IgD-negative memory B cell (primary cell): ENCODE measurements at regions not wholly inside any gene's neighbourhood (a gene's known extent, or its start where the extent isn't known, plus 50 kb on each side); places are given as distances from the start of the nearest gene placed in this dataset.
A peak's percentile ranks its signal among the peaks of the same experiment; 100 is the strongest.

Experiments used
- H3K27ac Mint-ChIP-seq, 3 donors: one replicate each; pipeline ENCODE4 v1.8.0; 2020 to 2022; ENCODE audit warnings: mild to moderate bottlenecking in 3 of 3, mixed read lengths in 3 of 3, moderate library complexity in 1 of 3
- H3K27me3 Mint-ChIP-seq: one replicate; pipeline ENCODE4 v1.8.0; 2021; ENCODE audit warnings: mixed read lengths
- H3K36me3 Mint-ChIP-seq: one replicate; pipeline ENCODE4 v1.8.0; 2020; ENCODE audit warnings: mild to moderate bottlenecking, mixed read lengths
- H3K4me1 Mint-ChIP-seq, 3 donors: one replicate each; pipeline ENCODE4 v1.8.0; 2020 to 2022; ENCODE audit warnings: mixed read lengths in 3 of 3, mild to moderate bottlenecking in 1 of 3
- H3K4me3 Mint-ChIP-seq, 4 donors: one replicate each; pipeline ENCODE4 v1.8.0; 2020 to 2022; ENCODE audit warnings: mild to moderate bottlenecking in 4 of 4, mixed read lengths in 4 of 4, moderate library complexity in 3 of 4
- H3K9me3 Mint-ChIP-seq, 3 donors: one replicate each; pipeline ENCODE4 v1.8.0; 2020 to 2021; ENCODE audit warnings: mixed read lengths in 3 of 3, mild to moderate bottlenecking in 1 of 3

DNA sequence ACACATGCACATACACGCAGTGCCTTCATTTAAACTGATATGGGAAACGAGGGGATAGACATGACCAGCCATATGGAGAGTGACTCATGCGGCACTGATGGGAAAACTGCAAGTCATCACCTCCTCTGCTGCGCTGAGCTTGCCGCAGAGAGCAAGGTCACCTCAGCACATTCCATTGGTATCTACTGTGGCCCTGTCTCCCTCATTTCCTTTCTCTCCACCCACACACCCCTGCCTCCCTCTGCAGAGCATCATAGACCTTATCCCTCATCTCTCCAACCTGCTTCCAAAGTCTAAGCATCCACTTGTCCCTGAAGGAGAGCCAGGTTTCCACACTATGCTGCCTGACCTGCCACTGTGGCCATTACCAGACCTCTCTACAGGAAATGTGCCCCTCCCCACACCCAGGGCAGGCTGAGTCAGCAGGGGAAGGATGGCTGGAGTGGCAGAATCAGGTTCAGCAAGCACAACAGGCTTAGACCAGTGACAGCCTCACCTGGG lies 116.9 kb upstream of the SNX19 start:
- Mint-ChIP-seq H3K9me3 (peaks cover 0 to 3% (median 0%) of the 10 kb centered on the region in 3 donors), H3K4me3 (no peak overlapping the region), H3K36me3 (no peaks in the 10 kb centered on the region), H3K4me1 (no peaks in the 10 kb centered on the region), H3K27me3 (no peaks in the 10 kb centered on the region), H3K27ac (no peak overlapping the region)

DNA sequence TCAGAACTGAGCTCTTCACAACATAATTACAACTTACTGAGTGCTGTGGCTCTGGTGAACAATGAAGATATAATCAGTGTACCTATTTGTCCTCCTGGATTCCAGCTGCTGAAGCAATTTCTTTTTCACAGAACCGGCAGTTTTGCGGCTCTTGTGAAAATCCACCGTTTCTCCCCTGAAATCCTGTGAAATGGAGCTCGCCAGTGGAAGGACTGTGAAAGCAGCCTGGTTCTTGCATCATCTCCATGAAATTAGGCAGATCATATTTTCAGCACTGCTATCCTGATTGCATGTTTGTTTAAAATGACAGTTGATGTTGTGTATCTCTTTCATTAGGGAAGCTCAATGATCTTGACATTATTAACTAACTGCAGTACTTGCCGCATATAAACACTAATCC lies 120.2 kb upstream of the SNX19 start:
- Mint-ChIP-seq H3K27me3 (no peaks in the 10 kb centered on the region), H3K4me3 (no peak overlapping the region), H3K36me3 (no peaks in the 10 kb centered on the region), H3K4me1 (no peaks in the 10 kb centered on the region), H3K9me3 (peaks cover 0 to 3% (median 0%) of the 10 kb centered on the region in 3 donors), H3K27ac (no peak overlapping the region)

GRCh38 chr11:131037873-131038272 lies 121.6 kb upstream of the SNX19 start:
- Mint-ChIP-seq H3K4me3 (no peak overlapping the region), H3K9me3 (peaks cover 0 to 3% (median 0%) of the 10 kb centered on the region in 3 donors), H3K36me3 (no peaks in the 10 kb centered on the region), H3K27me3 (no peaks in the 10 kb centered on the region), H3K4me1 (no peaks in the 10 kb centered on the region), H3K27ac (no peak overlapping the region)

GRCh38 chr11:131038597-131038996 lies 122.3 kb upstream of the SNX19 start:
- Mint-ChIP-seq H3K4me1 (no peaks in the 10 kb centered on the region), H3K27ac (no peak overlapping the region), H3K27me3 (no peaks in the 10 kb centered on the region), H3K4me3 (no peak overlapping the region), H3K9me3 (peaks cover 0 to 3% (median 0%) of the 10 kb centered on the region in 3 donors), H3K36me3 (no peaks in the 10 kb centered on the region)

- H3K27ac Mint-ChIP-seq: no peak overlapping the region
- peaks cover 0 to under 1% (median 0%) of the 10 kb centered on the region in 3 donors for H3K9me3 Mint-ChIP-seq
- no peaks in the 10 kb centered on the region for H3K36me3 Mint-ChIP-seq
- H3K4me1 Mint-ChIP-seq: no peaks in the 10 kb centered on the region
- H3K4me3 Mint-ChIP-seq: no peak overlapping the region
- H3K27me3 Mint-ChIP-seq: no peaks in the 10 kb centered on the region
These were observed 125.2 kb upstream of the SNX19 start for GRCh38 chr11:131041331-131042040.

DNA sequence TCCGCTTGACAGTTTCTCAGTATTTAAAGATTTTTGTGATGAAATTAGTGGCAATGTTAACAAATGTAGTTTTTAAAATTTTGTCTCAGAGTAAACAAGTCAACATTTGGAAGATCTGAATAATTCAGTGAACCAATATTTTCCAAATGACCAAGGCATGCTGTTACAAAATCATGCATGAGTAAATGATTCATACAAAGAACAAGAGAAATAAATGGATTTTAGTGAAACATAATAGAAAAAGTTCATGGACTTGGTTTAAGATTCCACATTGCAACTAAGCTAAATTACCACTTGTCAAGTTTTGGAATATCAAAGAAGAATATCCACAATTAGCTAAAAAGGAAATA lies 125.7 kb upstream of the SNX19 start:
- no peak overlapping the region for H3K27ac Mint-ChIP-seq
- H3K36me3 Mint-ChIP-seq: no peaks in the 10 kb centered on the region
- no peak overlapping the region for H3K4me3 Mint-ChIP-seq
- H3K4me1 Mint-ChIP-seq: peaks cover 0 to 1% (median 0%) of the 10 kb centered on the region in 3 donors
- H3K9me3 Mint-ChIP-seq: peaks cover 0 to 3% (median 0%) of the 10 kb centered on the region in 3 donors
- H3K27me3 Mint-ChIP-seq: no peaks in the 10 kb centered on the region

GRCh38 chr11:131043251-131043650 lies 127.0 kb upstream of the SNX19 start:
- H3K27ac Mint-ChIP-seq: peak overlapping the region in 1 of 3 donors; percentile 69
- H3K27me3 Mint-ChIP-seq: no peaks in the 10 kb centered on the region
- H3K9me3 Mint-ChIP-seq: peaks cover 0 to 5% (median 4%) of the 10 kb centered on the region in 3 donors
- no peaks in the 10 kb centered on the region for H3K36me3 Mint-ChIP-seq
- H3K4me1 Mint-ChIP-seq: peaks cover 0 to 1% (median 0%) of the 10 kb centered on the region in 3 donors
- no peak overlapping the region for H3K4me3 Mint-ChIP-seq

- Mint-ChIP-seq H3K27ac (no peak overlapping the region), H3K4me1 (peaks cover 0 to 1% (median 0%) of the 10 kb centered on the region in 3 donors), H3K27me3 (no peaks in the 10 kb centered on the region), H3K9me3 (peaks cover 0 to 5% (median 4%) of the 10 kb centered on the region in 3 donors), H3K36me3 (no peaks in the 10 kb centered on the region), H3K4me3 (no peak overlapping the region)
These were observed 128.6 kb upstream of the SNX19 start for GRCh38 chr11:131044851-131045250.

DNA sequence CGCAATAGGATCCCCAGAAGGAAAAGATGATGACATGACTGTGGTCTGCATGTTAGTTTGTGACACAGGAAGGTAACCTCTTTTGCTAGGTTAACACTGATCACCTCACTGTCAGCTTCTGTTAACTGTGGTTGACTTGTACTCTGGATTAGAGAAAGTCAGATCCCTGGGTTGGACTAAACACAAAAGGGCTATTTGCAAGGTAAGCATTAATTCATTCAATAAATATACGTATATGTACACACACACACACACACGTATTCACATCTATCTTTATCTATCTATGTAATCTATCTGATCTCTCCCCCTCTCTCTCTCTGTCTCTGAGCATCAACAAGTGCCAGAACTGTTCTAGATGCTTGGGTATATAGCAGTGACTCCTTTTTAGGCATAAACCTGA lies 136.1 kb upstream of the SNX19 start:
- peak overlapping the region in 1 of 4 donors; percentile 13 for H3K4me3 Mint-ChIP-seq
- no peaks in the 10 kb centered on the region for H3K36me3 Mint-ChIP-seq
- no peaks in the 10 kb centered on the region for H3K4me1 Mint-ChIP-seq
- H3K27me3 Mint-ChIP-seq: peaks cover 5% of the 10 kb centered on the region
- H3K27ac Mint-ChIP-seq: no peak overlapping the region
- peaks cover 0 to 4% (median 4%) of the 10 kb centered on the region in 3 donors for H3K9me3 Mint-ChIP-seq

DNA sequence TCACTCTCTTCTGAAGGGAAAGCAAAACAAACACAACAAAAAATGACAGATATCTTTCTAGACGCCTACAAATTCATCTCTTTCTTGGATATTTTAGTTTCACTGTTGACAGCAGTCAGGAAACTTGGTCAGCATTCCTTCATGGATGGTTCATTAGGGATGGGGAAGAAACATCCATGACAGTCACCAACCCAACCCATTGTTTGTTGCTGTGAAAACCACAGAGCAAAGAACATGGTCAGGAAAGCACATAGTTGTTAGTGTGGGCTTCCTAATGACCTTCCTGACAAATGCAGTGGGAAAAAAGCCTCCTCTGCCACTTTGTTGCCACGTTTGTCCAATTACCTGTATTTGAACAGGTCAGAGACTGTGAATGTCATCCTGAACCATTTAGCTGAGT lies 139.8 kb upstream of the SNX19 start:
- H3K4me1 Mint-ChIP-seq: no peaks in the 10 kb centered on the region
- peaks cover 0 to 4% (median 2%) of the 10 kb centered on the region in 3 donors for H3K9me3 Mint-ChIP-seq
- H3K36me3 Mint-ChIP-seq: no peaks in the 10 kb centered on the region
- no peak overlapping the region for H3K27ac Mint-ChIP-seq
- H3K4me3 Mint-ChIP-seq: no peak overlapping the region
- H3K27me3 Mint-ChIP-seq: peaks cover 5% of the 10 kb centered on the region

- Mint-ChIP-seq H3K9me3 (peaks cover 0 to 4% (median 4%) of the 10 kb centered on the region in 3 donors), H3K27me3 (no peaks in the 10 kb centered on the region), H3K36me3 (no peaks in the 10 kb centered on the region), H3K27ac (no peak overlapping the region), H3K4me1 (no peaks in the 10 kb centered on the region), H3K4me3 (no peak overlapping the region)
These were observed 147.4 kb upstream of the SNX19 start for GRCh38 chr11:131063638-131064037.

DNA sequence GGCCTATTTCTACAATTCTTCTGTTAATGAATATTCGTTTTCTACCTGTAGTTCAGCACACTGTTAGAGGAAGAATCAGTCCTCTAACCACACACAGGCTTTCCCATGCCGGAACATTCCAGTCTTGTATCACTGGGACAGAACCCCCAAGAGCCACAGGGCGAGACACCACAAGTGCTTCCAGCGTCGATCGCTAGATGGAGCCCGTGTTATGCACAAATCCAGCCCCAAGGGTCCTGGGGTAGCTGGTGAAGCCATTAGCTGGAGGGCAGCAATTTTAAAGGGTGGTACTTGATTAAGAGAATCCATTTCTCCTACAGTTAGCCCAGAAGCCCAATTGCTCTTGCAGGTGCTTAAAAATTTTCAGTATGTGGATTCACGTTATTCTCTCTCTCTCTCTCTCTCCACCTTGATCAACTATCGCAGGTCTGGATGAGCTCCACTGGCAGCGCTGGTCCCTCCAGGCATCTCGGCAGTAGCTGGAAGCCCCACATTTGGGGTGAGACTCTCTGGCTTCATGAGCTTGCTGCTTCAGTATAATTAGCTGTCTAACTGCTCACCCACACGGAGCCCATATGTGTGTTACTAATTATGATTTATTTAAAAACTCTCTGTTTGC lies 148.2 kb upstream of the SNX19 start:
- Mint-ChIP-seq H3K4me3 (no peak overlapping the region), H3K4me1 (no peaks in the 10 kb centered on the region), H3K9me3 (peaks cover 0 to 3% (median 0%) of the 10 kb centered on the region in 3 donors), H3K27me3 (no peaks in the 10 kb centered on the region), H3K27ac (no peak overlapping the region), H3K36me3 (no peaks in the 10 kb centered on the region)

GRCh38 chr11:131065435-131066413 lies 149.4 kb upstream of the SNX19 start:
- no peak overlapping the region for H3K27ac Mint-ChIP-seq
- H3K36me3 Mint-ChIP-seq: no peaks in the 10 kb centered on the region
- no peaks in the 10 kb centered on the region for H3K4me1 Mint-ChIP-seq
- H3K27me3 Mint-ChIP-seq: no peaks in the 10 kb centered on the region
- peaks cover 0 to 3% (median 0%) of the 10 kb centered on the region in 3 donors for H3K9me3 Mint-ChIP-seq
- no peak overlapping the region for H3K4me3 Mint-ChIP-seq

DNA sequence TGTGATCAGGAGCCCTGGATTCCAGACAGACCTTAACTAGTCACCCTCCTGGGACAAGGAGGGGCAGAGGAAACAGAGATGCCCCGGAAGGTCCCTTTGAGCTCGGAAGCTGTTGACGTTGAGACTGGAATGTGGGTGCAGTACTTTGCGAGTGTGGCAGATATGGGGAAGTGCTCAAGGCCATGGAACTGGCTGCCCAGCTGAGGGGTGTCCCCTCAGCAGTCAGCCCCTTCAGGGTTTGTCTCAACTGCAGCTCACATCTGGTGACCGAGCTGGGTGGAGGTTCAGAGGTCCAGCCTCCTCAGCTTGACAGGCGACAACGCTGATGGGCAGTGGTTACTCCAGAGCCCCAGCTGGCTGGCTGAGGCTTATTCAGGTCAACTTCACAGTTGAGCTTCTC lies 150.3 kb upstream of the SNX19 start:
- Mint-ChIP-seq H3K27me3 (no peaks in the 10 kb centered on the region), H3K36me3 (no peaks in the 10 kb centered on the region), H3K4me3 (no peak overlapping the region), H3K4me1 (no peaks in the 10 kb centered on the region), H3K27ac (no peak overlapping the region), H3K9me3 (peaks cover 0 to 3% (median 0%) of the 10 kb centered on the region in 3 donors)

- Mint-ChIP-seq H3K9me3 (peaks cover 0 to 3% (median 0%) of the 10 kb centered on the region in 3 donors), H3K27me3 (no peaks in the 10 kb centered on the region), H3K4me1 (no peaks in the 10 kb centered on the region), H3K36me3 (no peaks in the 10 kb centered on the region), H3K4me3 (no peak overlapping the region), H3K27ac (no peak overlapping the region)
These were observed 154.1 kb upstream of the SNX19 start for GRCh38 chr11:131070365-131070764.
